VCaP (cell line): ENCODE measurements at regions not wholly inside any gene's neighbourhood (a gene's known extent, or its start where the extent isn't known, plus 50 kb on each side); places are given as distances from the start of the nearest gene placed in this dataset.
"Not testable (repeated sequence)": the region's sequence is repeated elsewhere in the genome, so short reads cannot be mapped to it uniquely, and the experiment has no call there.

Source experiments
- H3K27ac ChIP-seq: fragments of 450-650 bp; 2 replicates; pipeline ENCODE4 v1.5.1; 2017
- CTCF ChIP-seq: fragments of 450-650 bp; conservative IDR thresholded peaks from 2 replicates; pipeline ENCODE4 v1.5.1; 2017; ENCODE audit warnings: mild to moderate bottlenecking, moderate library complexity

- TF ChIP-seq CTCF = no peak
These were observed 694.9 kb downstream of the NTRK3 start for GRCh38 chr15:87561641-87562040.

GRCh38 chr15:87557881-87558280 lies 698.7 kb downstream of the NTRK3 start:
- no peak overlapping the region for H3K27ac ChIP-seq
- TF ChIP-seq CTCF = no peak

More at GRCh38 chr15:87561641-87562040, 694.9 kb downstream of the NTRK3 start:
- H3K27ac ChIP-seq = no peak overlapping the region

GRCh38 chr15:87556886-87557285 lies 699.7 kb downstream of the NTRK3 start:
- TF ChIP-seq CTCF = no peak
- no peak overlapping the region for H3K27ac ChIP-seq

GRCh38 chr15:87549860-87550259 lies 706.7 kb downstream of the NTRK3 start:
- no peak for TF ChIP-seq CTCF
- H3K27ac ChIP-seq = no peak overlapping the region

- H3K27ac ChIP-seq = no peak overlapping the region
- TF ChIP-seq CTCF = no peak
These were observed 707.2 kb downstream of the NTRK3 start for GRCh38 chr15:87549296-87549695.

GRCh38 chr15:87548590-87548989 lies 707.9 kb downstream of the NTRK3 start:
- H3K27ac ChIP-seq = not testable (repeated sequence)

- TF ChIP-seq CTCF = no peak
- no peak overlapping the region for H3K27ac ChIP-seq
These were observed 708.9 kb downstream of the NTRK3 start for GRCh38 chr15:87547470-87548181.

GRCh38 chr15:87538327-87538834 lies 718.2 kb downstream of the NTRK3 start:
- H3K27ac ChIP-seq = no peak overlapping the region
- no peak for TF ChIP-seq CTCF
